Vagina (tissue), 2 donors: ENCODE measurements at regions not wholly inside any gene's neighbourhood (a gene's known extent, or its start where the extent isn't known, plus 50 kb on each side); places are given as distances from the start of the nearest gene placed in this dataset.
A peak's percentile ranks its signal among the peaks of the same experiment; 100 is the strongest.

Source experiments
- DNase-seq, 2 donors: peaks; one replicate each; pipeline ENCODE4 v3.0.0-alpha.2; 2017; ENCODE audit errors: extremely low spot score in 2 of 2
- H3K27ac ChIP-seq: fragments of 200-600 bp; sonication (generic); one replicate; pipeline ENCODE4 v1.5.1; 2019
- H3K27me3 ChIP-seq: fragments of 200-600 bp; sonication (generic); one replicate; pipeline ENCODE4 v1.5.1; 2019
- H3K36me3 ChIP-seq, 2 donors: fragments of 200-600 bp; sonication (generic); one replicate each; pipeline ENCODE4 v1.5.1; 2017 to 2019
- H3K4me1 ChIP-seq: fragments of 200-600 bp; sonication (generic); one replicate; pipeline ENCODE4 v1.5.1; 2019
- H3K4me3 ChIP-seq, 2 donors: fragments of 200-600 bp; sonication (generic); 1 replicate in 1 of 2; 2 replicates in 1 of 2; pipeline ENCODE4 v1.5.1; 2016 to 2019
- H3K9me3 ChIP-seq: fragments of 200-600 bp; sonication (generic); one replicate; pipeline ENCODE4 v1.5.1; 2019
- POLR2A ChIP-seq, 2 donors: fragments of 450-650 bp; IDR thresholded peaks; one replicate each; pipeline ENCODE4 v1.6.1; 2017; ENCODE audit warnings: antibody characterized with exemption in 2 of 2, mild to moderate bottlenecking in 2 of 2, moderate library complexity in 2 of 2
- POLR2AphosphoS5 ChIP-seq, 2 donors: sonication (generic); formaldehyde crosslinking; IDR thresholded peaks; one replicate each; pipeline ENCODE4 v1.9.0; 2017; ENCODE audit warnings: antibody characterized with exemption in 2 of 2, mild to moderate bottlenecking in 2 of 2, low read depth in 1 of 2; ENCODE audit not compliant: insufficient read depth in 1 of 2
- intact Hi-C: fragments of 100-400 bp; cut with DNase I; formaldehyde crosslinking; loops from one replicate; pipeline ENCODE4 v1.15.1; 2023
- TF ChIP-seq, protein P1 (sequence below), 3 experiments: fragments of 450-650 bp in 2 of 3; fragments of 200-600 bp in 1 of 3; sonication (generic) in 1 of 3; IDR thresholded peaks; one replicate each; pipeline ENCODE4 v1.5.1; 2017 to 2019; ENCODE audit warnings: antibody characterized with exemption in 3 of 3, mild to moderate bottlenecking in 2 of 3, moderate library complexity in 2 of 3

DNA sequence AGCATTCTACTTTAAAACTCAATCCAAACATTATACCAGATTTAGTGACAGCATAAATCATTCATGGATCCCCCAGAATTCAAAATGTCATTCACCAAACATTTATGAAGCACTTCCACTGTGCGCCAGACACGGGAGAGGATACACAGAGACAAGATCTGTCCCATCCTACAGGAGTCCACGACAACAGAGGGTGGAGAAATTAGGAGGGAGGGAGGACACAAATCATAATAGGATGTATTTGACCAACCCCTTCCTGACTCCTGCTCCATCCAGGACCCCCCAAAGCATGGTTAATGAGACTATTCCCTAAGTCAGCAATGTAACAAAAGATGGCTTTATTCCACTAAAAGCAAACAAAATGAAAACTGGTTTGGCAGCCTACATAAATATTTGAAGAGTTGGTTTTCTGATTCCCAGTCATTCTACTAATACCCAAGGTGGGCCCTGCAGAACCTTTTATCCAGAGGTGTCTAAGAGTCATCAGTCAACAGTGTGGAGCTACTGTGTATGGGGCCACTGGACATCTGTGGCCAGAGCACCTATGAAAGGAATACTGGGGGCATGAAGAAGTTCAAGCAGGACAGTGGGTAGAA is 62.8 kb upstream of the DOCK9 start:
- TF ChIP-seq, protein P1, sequence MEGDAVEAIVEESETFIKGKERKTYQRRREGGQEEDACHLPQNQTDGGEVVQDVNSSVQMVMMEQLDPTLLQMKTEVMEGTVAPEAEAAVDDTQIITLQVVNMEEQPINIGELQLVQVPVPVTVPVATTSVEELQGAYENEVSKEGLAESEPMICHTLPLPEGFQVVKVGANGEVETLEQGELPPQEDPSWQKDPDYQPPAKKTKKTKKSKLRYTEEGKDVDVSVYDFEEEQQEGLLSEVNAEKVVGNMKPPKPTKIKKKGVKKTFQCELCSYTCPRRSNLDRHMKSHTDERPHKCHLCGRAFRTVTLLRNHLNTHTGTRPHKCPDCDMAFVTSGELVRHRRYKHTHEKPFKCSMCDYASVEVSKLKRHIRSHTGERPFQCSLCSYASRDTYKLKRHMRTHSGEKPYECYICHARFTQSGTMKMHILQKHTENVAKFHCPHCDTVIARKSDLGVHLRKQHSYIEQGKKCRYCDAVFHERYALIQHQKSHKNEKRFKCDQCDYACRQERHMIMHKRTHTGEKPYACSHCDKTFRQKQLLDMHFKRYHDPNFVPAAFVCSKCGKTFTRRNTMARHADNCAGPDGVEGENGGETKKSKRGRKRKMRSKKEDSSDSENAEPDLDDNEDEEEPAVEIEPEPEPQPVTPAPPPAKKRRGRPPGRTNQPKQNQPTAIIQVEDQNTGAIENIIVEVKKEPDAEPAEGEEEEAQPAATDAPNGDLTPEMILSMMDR (IDR thresholded peaks at IDR 0.05): no peak
- TF ChIP-seq POLR2AphosphoS5 (IDR thresholded peaks at IDR 0.05; ENCODE audit: insufficient read depth in 1 of 2, low read depth in 1 of 2) (no peak), POLR2A (IDR thresholded peaks at IDR 0.05) (no peak)
- DNase-seq: peak in 1 of 2 donors; percentile 56
- H3K27ac ChIP-seq: no peak overlapping the region
- no peak overlapping the region for H3K4me3 ChIP-seq
- intact Hi-C loops: no loop called here
- H3K9me3 ChIP-seq: no peaks in the 10 kb centered on the region
- H3K36me3 ChIP-seq: no peaks in the 10 kb centered on the region
- H3K27me3 ChIP-seq: no peaks in the 10 kb centered on the region
- peaks cover 37% of the 10 kb centered on the region for H3K4me1 ChIP-seq

DNA sequence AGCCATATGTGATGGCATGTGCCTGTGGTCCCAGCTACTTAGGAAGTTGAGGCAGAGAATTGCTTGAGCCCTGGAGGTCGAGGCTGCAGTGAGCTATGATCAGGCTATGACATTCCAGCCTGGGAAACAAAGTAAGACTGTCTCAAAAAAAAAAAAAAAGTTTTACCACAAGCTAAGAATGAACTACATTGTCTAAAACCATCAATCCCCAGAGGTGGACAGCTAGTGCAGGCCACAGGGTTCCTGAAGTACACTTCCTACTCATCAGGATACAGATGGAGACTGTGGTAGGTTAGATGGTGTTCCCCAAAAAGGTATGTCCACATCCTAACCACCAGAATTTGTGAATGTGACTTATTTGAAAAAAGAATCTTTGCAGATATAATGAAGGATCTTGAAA is 63.5 kb upstream of the DOCK9 start:
- no peak for TF ChIP-seq POLR2AphosphoS5 (IDR thresholded peaks at IDR 0.05; ENCODE audit: insufficient read depth in 1 of 2, low read depth in 1 of 2)
- TF ChIP-seq, protein P1 (IDR thresholded peaks at IDR 0.05): no peak
- no peak for TF ChIP-seq POLR2A (IDR thresholded peaks at IDR 0.05)
- Histone ChIP-seq H3K27ac (no peak overlapping the region), H3K36me3 (no peaks in the 10 kb centered on the region), H3K9me3 (no peaks in the 10 kb centered on the region), H3K4me3 (no peak overlapping the region), H3K4me1 (peaks cover 37% of the 10 kb centered on the region), H3K27me3 (no peaks in the 10 kb centered on the region)
- peak in 1 of 2 donors; percentile 18 for DNase-seq
- intact Hi-C loops: no loop called here

- H3K9me3 ChIP-seq: no peaks in the 10 kb centered on the region
- no peaks in the 10 kb centered on the region for H3K27me3 ChIP-seq
- intact Hi-C loops: no loop called here
- no peaks in the 10 kb centered on the region for H3K36me3 ChIP-seq
- peak in 1 of 2 donors; percentile 47 for DNase-seq
- peaks cover 42% of the 10 kb centered on the region for H3K4me1 ChIP-seq
- no peak overlapping the region for H3K27ac ChIP-seq
- H3K4me3 ChIP-seq: no peak overlapping the region
- no peak for TF ChIP-seq POLR2A (IDR thresholded peaks at IDR 0.05)
- TF ChIP-seq, protein P1 (IDR thresholded peaks at IDR 0.05): no peak
- TF ChIP-seq POLR2AphosphoS5 (IDR thresholded peaks at IDR 0.05; ENCODE audit: insufficient read depth in 1 of 2, low read depth in 1 of 2): no peak
Observed at GRCh38 chr13:99041788-99042187, 63.9 kb upstream of the DOCK9 start.

DNA sequence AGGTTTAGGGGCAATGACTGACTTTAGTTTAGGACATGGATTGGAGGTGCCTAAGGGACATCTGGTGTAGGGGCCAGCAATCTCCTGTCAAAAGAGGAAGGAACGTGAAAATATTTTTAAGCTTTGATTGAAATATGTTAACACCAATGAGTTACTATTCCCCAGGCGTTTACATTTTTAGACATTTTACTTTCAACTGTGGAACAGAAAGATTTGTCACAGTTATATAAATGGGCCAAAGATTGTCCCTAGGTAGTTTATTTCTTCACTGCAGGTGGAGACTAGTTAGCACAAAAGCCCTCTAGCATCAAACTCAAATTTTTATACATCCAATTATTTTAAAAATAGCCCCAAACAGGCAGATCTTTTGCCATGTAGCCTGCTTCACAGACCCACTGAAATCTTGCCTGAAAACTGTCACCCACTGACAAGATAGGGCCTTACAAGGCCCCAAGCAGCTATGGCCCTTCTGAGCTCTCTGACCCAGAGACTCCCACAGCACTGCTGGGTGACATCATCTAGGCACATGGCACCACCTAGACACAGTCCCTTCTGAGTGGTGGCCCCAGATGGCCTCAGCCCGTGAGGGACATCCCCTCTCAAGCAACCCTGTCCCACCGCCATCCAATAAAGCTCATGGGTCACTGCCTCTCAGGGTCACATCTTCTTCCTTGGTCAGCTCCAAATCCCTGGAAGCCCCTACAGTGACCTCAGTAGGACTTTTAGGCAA is 64.8 kb upstream of the DOCK9 start:
- H3K9me3 ChIP-seq: no peaks in the 10 kb centered on the region
- no peak overlapping the region for H3K27ac ChIP-seq
- H3K27me3 ChIP-seq: no peaks in the 10 kb centered on the region
- intact Hi-C loops: no loop called here
- no peak for TF ChIP-seq POLR2AphosphoS5 (IDR thresholded peaks at IDR 0.05; ENCODE audit: insufficient read depth in 1 of 2, low read depth in 1 of 2)
- TF ChIP-seq, protein P1 (IDR thresholded peaks at IDR 0.05): no peak
- no peak for TF ChIP-seq POLR2A (IDR thresholded peaks at IDR 0.05)
- H3K36me3 ChIP-seq: no peaks in the 10 kb centered on the region
- no peak overlapping the region for H3K4me3 ChIP-seq
- peak in 1 of 2 donors; percentile 34 for DNase-seq
- peaks cover 51% of the 10 kb centered on the region for H3K4me1 ChIP-seq

GRCh38 chr13:99043831-99044231 is 66.0 kb upstream of the DOCK9 start:
- no peaks in the 10 kb centered on the region for H3K27me3 ChIP-seq
- H3K9me3 ChIP-seq: no peaks in the 10 kb centered on the region
- H3K27ac ChIP-seq: no peak overlapping the region
- peaks cover 52% of the 10 kb centered on the region for H3K4me1 ChIP-seq
- H3K4me3 ChIP-seq: no peak overlapping the region
- no peaks in the 10 kb centered on the region for H3K36me3 ChIP-seq
- no peak for DNase-seq
- intact Hi-C loops: no loop called here
- TF ChIP-seq POLR2A (IDR thresholded peaks at IDR 0.05): no peak
- TF ChIP-seq POLR2AphosphoS5 (IDR thresholded peaks at IDR 0.05; ENCODE audit: insufficient read depth in 1 of 2, low read depth in 1 of 2): no peak
- TF ChIP-seq, protein P1 (IDR thresholded peaks at IDR 0.05): no peak
